Activated naive CD4-positive, alpha-beta T cell treated with anti-CD3 and anti-CD28 coated beads for 36 hours (primary cell): ENCODE measurements at regions not wholly inside any gene's neighbourhood (a gene's known extent, or its start where the extent isn't known, plus 50 kb on each side); places are given as distances from the start of the nearest gene placed in this dataset.

Experiments
- CTCF ChIA-PET: fragments of 350-600 bp; sonication (Branson Sonifier 250); formaldehyde crosslinking; loops from one replicate; lab custom pipeline; 2021; ENCODE audit warnings: antibody characterized with exemption; lab: Charles Lee
- DNase-seq: peaks from one replicate; pipeline ENCODE4 v3.0.0-alpha.2; 2020
- H3K27ac Mint-ChIP-seq: one replicate; pipeline ENCODE4 v1.8.0; 2021; ENCODE audit warnings: mild to moderate bottlenecking, mixed read lengths
- H3K27me3 Mint-ChIP-seq: one replicate; pipeline ENCODE4 v1.8.0; 2021; ENCODE audit warnings: low read depth, mixed read lengths
- H3K36me3 Mint-ChIP-seq: one replicate; pipeline ENCODE4 v1.8.0; 2021; ENCODE audit warnings: low read depth, mixed read lengths
- H3K4me1 Mint-ChIP-seq: one replicate; pipeline ENCODE4 v1.8.0; 2021; ENCODE audit warnings: low read depth, mixed read lengths
- H3K4me3 Mint-ChIP-seq: one replicate; pipeline ENCODE4 v1.8.0; 2021; ENCODE audit warnings: mild to moderate bottlenecking, moderate library complexity, mixed read lengths
- H3K9me3 Mint-ChIP-seq: one replicate; pipeline ENCODE4 v1.8.0; 2021; ENCODE audit warnings: mixed read lengths
- intact Hi-C: fragments of 100-400 bp; cut with micrococcal nuclease; formaldehyde crosslinking; loops from one replicate; pipeline ENCODE4 v1.15.1; 2023

DNA sequence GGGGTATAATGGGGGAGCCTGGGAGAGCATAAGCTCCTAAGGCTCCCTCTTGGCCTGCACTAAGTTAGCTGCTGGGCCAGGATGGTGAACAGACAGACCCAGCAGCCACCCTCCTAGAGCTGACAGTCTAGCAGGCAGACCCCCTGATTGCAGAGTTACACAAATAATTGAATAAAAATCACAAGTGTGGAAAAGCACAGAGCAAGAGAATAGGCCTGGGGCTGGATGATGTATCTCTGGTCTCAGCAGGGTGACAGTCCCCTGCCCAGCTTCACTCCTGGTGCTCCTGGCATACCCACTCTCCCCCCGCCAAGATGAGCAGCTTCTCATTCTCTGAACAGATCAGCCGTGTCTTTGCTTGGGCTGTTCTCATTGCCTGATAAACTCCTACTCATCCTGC, 86.1 kb upstream of the STX18 start:
- peaks cover 5% of the 10 kb centered on the region for H3K4me1 Mint-ChIP-seq
- H3K27ac Mint-ChIP-seq, result no peak overlapping the region
- intact Hi-C loops, result no loop called here
- no peak for DNase-seq
- H3K9me3 Mint-ChIP-seq, result peaks cover 3% of the 10 kb centered on the region
- H3K27me3 Mint-ChIP-seq, result no peaks in the 10 kb centered on the region
- H3K4me3 Mint-ChIP-seq, result no peak overlapping the region
- CTCF ChIA-PET, result no interaction called here
- peaks cover 5% of the 10 kb centered on the region for H3K36me3 Mint-ChIP-seq

GRCh38 chr4:4627111-4627510, 85.3 kb upstream of the STX18 start:
- no peaks in the 10 kb centered on the region for H3K27me3 Mint-ChIP-seq
- CTCF ChIA-PET, result interaction anchor here (1.0 kb wide), 1 partner anchor 32 kb away, joined by 5 read pairs; no protein-coding TSS in a partner anchor
- H3K9me3 Mint-ChIP-seq, result peaks cover 3% of the 10 kb centered on the region
- H3K4me1 Mint-ChIP-seq, result peaks cover 5% of the 10 kb centered on the region
- H3K4me3 Mint-ChIP-seq, result no peak overlapping the region
- intact Hi-C loops, result no loop called here
- H3K36me3 Mint-ChIP-seq, result peaks cover 4% of the 10 kb centered on the region
- H3K27ac Mint-ChIP-seq, result no peak overlapping the region
- no peak for DNase-seq

DNA sequence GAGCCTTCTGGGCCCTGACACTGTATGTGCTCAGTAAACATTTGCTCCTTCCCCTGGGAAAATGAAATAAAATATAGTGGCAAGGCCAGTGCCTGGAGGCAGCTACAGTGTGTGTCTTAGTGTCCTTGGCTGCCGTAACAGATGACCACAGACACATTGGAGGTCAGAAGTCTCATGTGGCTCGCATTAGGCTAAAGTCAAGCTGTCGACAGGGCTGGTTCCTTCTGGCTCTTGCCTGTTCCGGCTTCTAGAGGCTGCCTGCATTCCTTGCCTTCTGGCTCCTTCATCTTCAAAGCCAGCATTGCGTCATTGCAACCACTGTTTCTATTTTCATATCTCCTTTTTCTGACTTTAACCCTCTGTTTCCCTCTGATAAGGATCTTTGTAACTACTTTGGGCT, 83.6 kb upstream of the STX18 start:
- H3K36me3 Mint-ChIP-seq, result peaks cover 9% of the 10 kb centered on the region
- no peaks in the 10 kb centered on the region for H3K27me3 Mint-ChIP-seq
- no peak overlapping the region for H3K27ac Mint-ChIP-seq
- no peak overlapping the region for H3K4me3 Mint-ChIP-seq
- intact Hi-C loops, result no loop called here
- H3K9me3 Mint-ChIP-seq, result peaks cover 5% of the 10 kb centered on the region
- peaks cover 2% of the 10 kb centered on the region for H3K4me1 Mint-ChIP-seq
- no peak for DNase-seq
- CTCF ChIA-PET, result no interaction called here

- H3K4me3 Mint-ChIP-seq, result no peak overlapping the region
- no peak for DNase-seq
- H3K27ac Mint-ChIP-seq, result no peak overlapping the region
- peaks cover 5% of the 10 kb centered on the region for H3K9me3 Mint-ChIP-seq
- CTCF ChIA-PET, result no interaction called here
- H3K36me3 Mint-ChIP-seq, result peaks cover 13% of the 10 kb centered on the region
- intact Hi-C loops, result no loop called here
- peaks cover 2% of the 10 kb centered on the region for H3K4me1 Mint-ChIP-seq
- no peaks in the 10 kb centered on the region for H3K27me3 Mint-ChIP-seq
Observed at GRCh38 chr4:4624276-4624897, 82.5 kb upstream of the STX18 start.

DNA sequence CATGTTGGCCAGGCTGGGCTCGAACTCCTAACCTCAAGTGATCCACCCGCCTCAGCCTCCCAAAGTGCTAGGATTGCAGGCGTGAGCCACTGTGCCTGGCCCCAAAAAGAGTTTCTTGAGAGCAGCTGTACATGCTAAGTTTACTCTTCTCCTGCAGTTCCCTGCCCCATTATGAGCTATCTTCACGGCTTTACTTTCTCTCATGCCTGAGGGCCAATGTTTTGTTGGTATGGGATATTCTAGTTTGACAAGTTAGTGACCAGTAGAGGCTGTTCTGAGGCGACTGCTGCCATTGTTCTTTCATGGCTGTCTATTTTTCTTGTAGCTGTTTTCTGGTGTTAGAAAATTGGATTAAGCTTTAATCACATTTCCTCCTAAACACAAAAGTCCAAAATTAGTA, 78.0 kb upstream of the STX18 start:
- peaks cover 19% of the 10 kb centered on the region for H3K36me3 Mint-ChIP-seq
- no peak overlapping the region for H3K27ac Mint-ChIP-seq
- H3K4me3 Mint-ChIP-seq, result no peak overlapping the region
- intact Hi-C loops, result no loop called here
- no peak for DNase-seq
- peaks cover 4% of the 10 kb centered on the region for H3K9me3 Mint-ChIP-seq
- peaks cover 2% of the 10 kb centered on the region for H3K4me1 Mint-ChIP-seq
- CTCF ChIA-PET, result no interaction called here
- H3K27me3 Mint-ChIP-seq, result no peaks in the 10 kb centered on the region

GRCh38 chr4:4618847-4619246, 77.0 kb upstream of the STX18 start:
- peaks cover 19% of the 10 kb centered on the region for H3K36me3 Mint-ChIP-seq
- CTCF ChIA-PET, result no interaction called here
- DNase-seq, result no peak
- no peak overlapping the region for H3K27ac Mint-ChIP-seq
- intact Hi-C loops, result no loop called here
- H3K27me3 Mint-ChIP-seq, result no peaks in the 10 kb centered on the region
- no peaks in the 10 kb centered on the region for H3K4me1 Mint-ChIP-seq
- H3K9me3 Mint-ChIP-seq, result peaks cover 4% of the 10 kb centered on the region
- H3K4me3 Mint-ChIP-seq, result no peak overlapping the region

DNA sequence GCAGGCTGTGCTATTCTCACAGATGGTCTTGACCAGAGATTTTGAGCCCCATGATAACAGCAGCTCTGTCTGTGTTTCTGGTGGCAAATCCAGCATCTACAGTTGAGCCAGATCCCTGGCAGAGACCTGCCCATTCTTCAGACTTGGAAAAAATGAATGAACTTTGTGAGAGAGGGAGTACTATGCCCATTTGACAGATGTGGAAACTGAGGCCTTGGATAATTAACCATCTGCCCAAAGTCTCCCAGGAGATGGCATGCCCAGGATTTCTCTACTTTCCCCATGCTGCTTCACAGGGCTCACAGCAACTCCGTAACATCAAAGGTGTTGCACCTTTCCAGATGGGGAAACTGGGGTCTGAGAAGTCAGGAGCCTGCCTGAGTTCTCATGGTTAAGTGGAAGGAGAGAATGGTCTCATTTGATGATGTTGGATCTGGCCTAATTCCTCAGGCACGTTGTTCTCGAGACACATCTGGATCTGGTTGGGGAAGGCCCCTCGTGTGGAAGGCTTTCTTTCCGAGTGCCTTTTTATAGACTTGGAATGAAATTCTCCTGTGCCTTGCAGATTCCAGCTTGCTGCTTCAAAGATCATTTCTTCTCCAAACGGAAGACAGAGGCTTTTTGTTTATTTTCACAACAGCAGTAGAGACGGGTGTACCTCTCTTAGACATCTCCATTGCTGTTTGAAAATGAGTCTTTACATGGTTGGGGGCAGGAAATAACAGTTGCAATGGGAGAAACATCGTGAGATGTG, 73.3 kb upstream of the STX18 start:
- H3K4me1 Mint-ChIP-seq, result no peaks in the 10 kb centered on the region
- peaks cover 12% of the 10 kb centered on the region for H3K36me3 Mint-ChIP-seq
- CTCF ChIA-PET, result no interaction called here
- no peak for DNase-seq
- H3K9me3 Mint-ChIP-seq, result peaks cover 2% of the 10 kb centered on the region
- H3K4me3 Mint-ChIP-seq, result no peak overlapping the region
- no peaks in the 10 kb centered on the region for H3K27me3 Mint-ChIP-seq
- intact Hi-C loops, result no loop called here
- H3K27ac Mint-ChIP-seq, result no peak overlapping the region

- DNase-seq, result no peak
- Mint-ChIP-seq H3K27ac (no peak overlapping the region), H3K27me3 (no peaks in the 10 kb centered on the region), H3K36me3 (peaks cover 7% of the 10 kb centered on the region), H3K4me1 (no peaks in the 10 kb centered on the region), H3K4me3 (no peak overlapping the region), H3K9me3 (no peaks in the 10 kb centered on the region)
- intact Hi-C loops, result no loop called here
- CTCF ChIA-PET, result interaction anchor here (0.6 kb wide), 1 partner anchor 245 kb away, joined by 4 read pairs; no protein-coding TSS in a partner anchor
Observed at GRCh38 chr4:4613641-4614286, 71.9 kb upstream of the STX18 start.

DNA sequence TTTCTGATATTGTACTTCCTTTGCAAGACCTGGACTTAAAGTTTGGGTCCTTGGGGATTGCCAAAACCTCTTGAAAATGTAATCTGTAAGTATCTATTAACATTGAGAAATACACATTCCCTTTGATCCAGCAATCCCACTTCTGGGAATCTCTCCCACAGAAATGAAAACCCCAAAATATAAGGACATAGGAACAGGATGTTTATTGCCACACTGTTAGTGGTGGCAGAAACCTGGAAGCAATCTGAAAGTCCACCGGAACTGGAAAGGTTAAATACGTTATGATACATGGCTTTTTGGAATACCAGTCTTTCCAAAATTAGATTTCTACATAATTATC, 71.2 kb upstream of the STX18 start:
- Mint-ChIP-seq H3K27me3 (no peaks in the 10 kb centered on the region), H3K36me3 (peaks cover 4% of the 10 kb centered on the region), H3K27ac (no peak overlapping the region), H3K4me3 (no peak overlapping the region), H3K4me1 (no peaks in the 10 kb centered on the region), H3K9me3 (no peaks in the 10 kb centered on the region)
- intact Hi-C loops, result no loop called here
- CTCF ChIA-PET, result interaction anchor here (0.6 kb wide), 1 partner anchor 49 kb away, joined by 3 read pairs; no protein-coding TSS in a partner anchor
- DNase-seq, result no peak

GRCh38 chr4:4610672-4611071, 68.8 kb upstream of the STX18 start:
- intact Hi-C loops, result no loop called here
- no peaks in the 10 kb centered on the region for H3K9me3 Mint-ChIP-seq
- no peak overlapping the region for H3K27ac Mint-ChIP-seq
- no peak for DNase-seq
- CTCF ChIA-PET, result no interaction called here
- peaks cover 2% of the 10 kb centered on the region for H3K36me3 Mint-ChIP-seq
- no peaks in the 10 kb centered on the region for H3K4me1 Mint-ChIP-seq
- no peaks in the 10 kb centered on the region for H3K27me3 Mint-ChIP-seq
- H3K4me3 Mint-ChIP-seq, result no peak overlapping the region

DNA sequence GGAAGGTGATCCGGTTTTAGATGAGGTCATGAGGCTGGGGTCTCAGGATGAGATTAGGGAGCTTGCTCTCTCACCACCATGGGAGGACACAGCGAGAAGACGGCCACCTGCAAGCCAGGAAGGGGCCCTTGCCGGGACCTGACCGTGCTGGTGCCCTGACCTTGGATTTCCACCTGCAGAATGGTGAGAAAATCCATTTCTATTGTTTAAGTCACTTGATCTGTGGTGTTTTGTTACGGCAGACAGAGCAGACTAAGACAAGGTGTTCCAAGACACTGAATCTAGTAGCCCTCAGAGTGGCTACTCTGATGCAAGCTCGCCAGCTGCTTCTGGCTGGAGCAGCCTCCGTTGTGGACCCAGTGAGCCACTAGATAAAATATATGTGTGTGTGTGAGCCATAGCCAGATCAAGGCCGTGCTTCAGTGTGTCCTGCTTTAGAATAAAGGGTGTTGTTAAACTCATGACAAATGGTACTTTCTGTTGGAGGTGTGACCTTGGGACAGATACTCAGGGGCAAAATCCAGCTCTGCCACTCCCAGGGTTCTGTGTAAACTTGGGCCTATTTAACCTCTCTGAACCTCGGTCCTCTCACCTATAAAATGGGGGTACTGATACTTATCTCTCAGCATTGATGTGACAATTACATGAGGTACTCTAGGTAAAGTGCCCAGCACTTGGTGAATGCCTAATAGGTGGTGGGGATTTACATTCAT, 67.9 kb upstream of the STX18 start:
- Mint-ChIP-seq H3K4me1 (no peaks in the 10 kb centered on the region), H3K27me3 (no peaks in the 10 kb centered on the region), H3K4me3 (no peak overlapping the region), H3K27ac (no peak overlapping the region), H3K36me3 (peaks cover 2% of the 10 kb centered on the region), H3K9me3 (no peaks in the 10 kb centered on the region)
- no peak for DNase-seq
- CTCF ChIA-PET, result no interaction called here
- intact Hi-C loops, result no loop called here

GRCh38 chr4:4608214-4608537, 66.3 kb upstream of the STX18 start:
- DNase-seq, result no peak
- H3K27me3 Mint-ChIP-seq, result no peaks in the 10 kb centered on the region
- no peaks in the 10 kb centered on the region for H3K4me1 Mint-ChIP-seq

More at GRCh38 chr4:4608214-4608537, 66.3 kb upstream of the STX18 start:
- CTCF ChIA-PET, result no interaction called here
- Mint-ChIP-seq H3K4me3 (no peak overlapping the region), H3K9me3 (no peaks in the 10 kb centered on the region), H3K36me3 (peaks cover 2% of the 10 kb centered on the region), H3K27ac (no peak overlapping the region)
- intact Hi-C loops, result no loop called here
